WI38 (cell line): ENCODE measurements at regions not wholly inside any gene's neighbourhood (a gene's known extent, or its start where the extent isn't known, plus 50 kb on each side); places are given as distances from the start of the nearest gene placed in this dataset.
"Not testable (repeated sequence)": the region's sequence is repeated elsewhere in the genome, so short reads cannot be mapped to it uniquely, and the experiment has no call there.

Experiments
- H3K4me3 ChIP-seq: 2 replicates; pipeline ENCODE4 v1.5.1; 2011; ENCODE audit warnings: low read depth, mild to moderate bottlenecking, control low read depth, low read length
- CTCF ChIP-seq: IDR thresholded peaks from 2 replicates; pipeline ENCODE4 v1.5.1; 2012; ENCODE audit warnings: low read depth, mild to moderate bottlenecking, control low read depth, low read length

DNA sequence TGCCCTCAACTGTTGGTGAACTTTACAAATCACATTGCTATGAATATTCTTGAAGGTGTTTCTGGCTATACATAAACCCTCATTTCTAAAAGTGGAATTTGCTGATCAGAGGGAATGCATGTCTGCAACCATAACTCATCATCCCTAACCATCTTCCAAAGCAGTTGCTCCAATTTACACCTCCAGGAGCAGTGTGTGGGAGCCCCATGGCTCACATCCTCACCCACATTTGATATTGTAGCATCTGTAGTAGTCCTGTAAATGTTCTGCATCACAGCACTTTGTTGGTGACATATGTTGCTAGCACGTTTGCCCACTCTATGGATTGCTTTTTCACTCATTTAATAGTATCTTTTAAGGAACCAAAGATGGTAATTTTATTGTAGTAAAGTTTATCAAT is 183.8 kb upstream of the SMLR1 start:
- no peak overlapping the region for H3K4me3 ChIP-seq
- TF ChIP-seq CTCF = no peak

GRCh38 chr6:130644175-130644574 is 183.0 kb upstream of the SMLR1 start:
- TF ChIP-seq CTCF = no peak
- no peak overlapping the region for H3K4me3 ChIP-seq

GRCh38 chr6:130644769-130645168 is 182.4 kb upstream of the SMLR1 start:
- H3K4me3 ChIP-seq = not testable (repeated sequence)

DNA sequence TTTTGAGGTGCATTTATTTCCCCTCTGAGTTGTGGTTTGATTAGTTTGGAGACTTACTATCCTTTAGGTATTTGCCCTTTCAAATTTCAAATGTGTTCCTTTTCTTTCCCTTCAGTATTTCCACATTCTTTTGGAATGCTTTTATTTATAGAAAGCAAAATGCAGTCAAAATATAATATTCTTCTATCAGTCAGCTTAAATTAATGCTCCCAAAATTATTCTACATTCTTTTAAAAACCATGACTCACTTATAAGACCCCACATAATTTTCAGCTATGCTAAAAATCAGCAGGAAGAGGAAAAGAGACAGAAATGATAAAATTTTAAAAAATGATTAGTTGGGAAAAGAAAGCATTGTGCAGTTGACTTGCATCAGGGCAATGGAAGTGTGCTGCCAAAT is 180.0 kb upstream of the SMLR1 start:
- H3K4me3 ChIP-seq = no peak overlapping the region
- TF ChIP-seq CTCF = no peak

DNA sequence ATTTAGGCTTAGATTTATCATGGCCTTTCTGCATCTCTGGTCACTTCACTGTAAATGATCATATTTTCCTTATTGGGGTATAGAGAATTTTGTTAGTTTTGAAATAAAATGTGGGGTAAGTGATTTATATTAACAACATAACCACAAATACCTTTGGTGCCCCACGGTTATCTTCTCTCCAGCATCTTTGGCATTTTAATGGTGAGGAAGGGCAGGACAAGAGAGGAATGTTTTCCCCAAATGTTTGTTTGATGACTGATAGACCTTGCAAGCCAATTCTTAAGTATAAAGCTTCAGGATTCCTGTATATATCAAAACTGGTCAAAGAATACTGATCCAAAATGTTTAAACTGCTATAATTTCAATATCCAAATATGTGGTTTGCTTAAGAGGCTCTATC is 171.6 kb upstream of the SMLR1 start:
- no peak for TF ChIP-seq CTCF
- no peak overlapping the region for H3K4me3 ChIP-seq

DNA sequence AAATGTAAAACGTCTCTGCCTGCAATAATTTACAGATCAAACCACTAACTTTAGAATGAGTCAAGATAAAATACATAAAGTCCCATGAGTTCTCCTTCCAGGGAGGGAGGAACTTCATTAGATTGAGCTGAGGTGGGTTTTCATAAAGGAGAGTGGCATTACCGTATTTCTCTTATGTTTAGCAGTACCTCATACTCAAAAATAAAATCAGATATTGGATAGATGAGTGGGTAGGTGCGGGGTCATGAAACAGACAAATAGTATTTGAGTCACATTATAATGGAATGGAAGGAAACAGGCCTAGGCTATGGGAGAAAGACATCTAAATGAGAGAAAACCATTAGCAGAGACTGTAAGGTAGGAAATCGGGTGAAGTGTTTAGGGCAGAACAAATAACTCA is 166.1 kb upstream of the SMLR1 start:
- no peak overlapping the region for H3K4me3 ChIP-seq
- no peak for TF ChIP-seq CTCF

DNA sequence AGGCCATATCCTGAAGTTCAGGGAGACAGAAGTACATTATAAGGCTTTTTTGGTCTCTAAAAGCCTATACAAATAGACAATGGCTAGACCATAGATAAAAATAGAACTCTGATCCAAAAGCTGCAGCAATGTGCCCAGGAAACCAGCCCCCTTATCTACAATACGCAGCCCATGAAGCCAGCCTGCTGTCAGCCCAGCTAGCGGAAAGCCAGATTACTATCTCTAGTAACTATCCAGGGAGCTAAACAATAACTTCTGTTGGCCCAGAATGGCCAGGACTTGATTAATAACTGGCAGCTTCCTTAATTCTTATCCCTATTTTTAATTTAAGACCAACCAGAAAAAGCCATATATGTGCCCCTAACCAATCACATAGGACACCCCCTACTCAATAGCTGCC is 160.4 kb upstream of the SMLR1 start:
- no peak overlapping the region for H3K4me3 ChIP-seq
- TF ChIP-seq CTCF = no peak

GRCh38 chr6:130670142-130670541 is 157.1 kb upstream of the SMLR1 start:
- no peak for TF ChIP-seq CTCF
- H3K4me3 ChIP-seq = no peak overlapping the region
